H9 (cell line): ENCODE measurements at regions not wholly inside any gene's neighbourhood (a gene's known extent, or its start where the extent isn't known, plus 50 kb on each side); places are given as distances from the start of the nearest gene placed in this dataset.
A peak's percentile ranks its signal among the peaks of the same experiment; 100 is the strongest.

Source experiments
- DNase-seq: peaks from one replicate; pipeline ENCODE4 v3.0.0-alpha.2; 2017
- H2AFZ ChIP-seq: one replicate; pipeline ENCODE4 v1.6.1; 2013; ENCODE audit warnings: mild to moderate bottlenecking, low read length, control low read depth, moderate library complexity
- H2AK5ac ChIP-seq: 2 replicates; pipeline ENCODE4 v1.6.1; 2013; ENCODE audit warnings: low read length, control low read depth, mixed read lengths; ENCODE audit not compliant: insufficient read length
- H2BK120ac ChIP-seq: one replicate; pipeline ENCODE4 v1.6.1; 2013; ENCODE audit warnings: low read depth, mild to moderate bottlenecking, low read length, control low read depth, inconsistent platforms; ENCODE audit not compliant: poor library complexity, severe bottlenecking
- H2BK12ac ChIP-seq: 2 replicates; pipeline ENCODE4 v1.6.1; 2013; ENCODE audit warnings: low read length, control low read depth, mixed read lengths, low read depth; ENCODE audit not compliant: insufficient read length
- H2BK15ac ChIP-seq: 2 replicates; pipeline ENCODE4 v1.6.1; 2013; ENCODE audit warnings: low read depth, low read length, control low read depth
- H2BK20ac ChIP-seq: one replicate; pipeline ENCODE4 v1.6.1; 2013; ENCODE audit warnings: low read depth, mild to moderate bottlenecking, low read length, control low read depth, inconsistent platforms; ENCODE audit not compliant: poor library complexity, severe bottlenecking
- H2BK5ac ChIP-seq: 2 replicates; pipeline ENCODE4 v1.6.1; 2013; ENCODE audit warnings: low read length, control low read depth, mixed read lengths; ENCODE audit not compliant: insufficient read length
- H3K14ac ChIP-seq: 2 replicates; pipeline ENCODE4 v1.6.1; 2013; ENCODE audit warnings: low read length, control low read depth; ENCODE audit not compliant: insufficient read depth
- H3K18ac ChIP-seq: 2 replicates; pipeline ENCODE4 v1.6.1; 2013; ENCODE audit warnings: low read depth, mild to moderate bottlenecking, mixed read lengths, low read length, control low read depth; ENCODE audit not compliant: insufficient read length
- H3K23ac ChIP-seq: 2 replicates; pipeline ENCODE4 v1.6.1; 2013; ENCODE audit warnings: low read length, control low read depth, mixed read lengths, low read depth; ENCODE audit not compliant: insufficient read length
- H3K23me2 ChIP-seq: 2 replicates; pipeline ENCODE4 v1.6.1; 2013; ENCODE audit warnings: low read depth, mild to moderate bottlenecking, mixed read lengths, low read length, control low read depth; ENCODE audit not compliant: insufficient read length, poor library complexity, severe bottlenecking
- H3K27ac ChIP-seq: 2 replicates; pipeline ENCODE4 v1.5.1; 2013; ENCODE audit warnings: low read length, control low read depth, mixed read lengths, low read depth; ENCODE audit not compliant: insufficient read length
- H3K27me3 ChIP-seq: 2 replicates; pipeline ENCODE4 v1.6.1; 2013; ENCODE audit warnings: low read length, control low read depth, inconsistent platforms; ENCODE audit not compliant: insufficient read depth
- H3K4ac ChIP-seq: 2 replicates; pipeline ENCODE4 v1.6.1; 2013; ENCODE audit warnings: low read depth, mild to moderate bottlenecking, control low read depth, inconsistent platforms, low read length, moderate library complexity
- H3K4me1 ChIP-seq: 2 replicates; pipeline ENCODE4 v1.6.1; 2013; ENCODE audit warnings: low read length, control low read depth, inconsistent platforms; ENCODE audit not compliant: insufficient read depth
- H3K4me2 ChIP-seq: 2 replicates; pipeline ENCODE4 v1.6.1; 2013; ENCODE audit warnings: low read length, control low read depth, mixed read lengths; ENCODE audit not compliant: insufficient read length, insufficient read depth
- H3K56ac ChIP-seq: 2 replicates; pipeline ENCODE4 v1.6.1; 2013; ENCODE audit warnings: low read depth, mild to moderate bottlenecking, mixed read lengths, low read length, control low read depth; ENCODE audit not compliant: insufficient read length
- H3K79me1 ChIP-seq: 2 replicates; pipeline ENCODE4 v1.6.1; 2013; ENCODE audit warnings: low read depth, mild to moderate bottlenecking, moderate library complexity, low read length, control low read depth, inconsistent platforms; ENCODE audit not compliant: insufficient read depth, poor library complexity, severe bottlenecking
- H3K79me2 ChIP-seq: 2 replicates; pipeline ENCODE4 v1.6.1; 2013; ENCODE audit warnings: low read length, control low read depth, inconsistent platforms; ENCODE audit not compliant: insufficient read depth
- H3K9ac ChIP-seq: 2 replicates; pipeline ENCODE4 v1.6.1; 2013; ENCODE audit warnings: low read length, control low read depth, mixed read lengths; ENCODE audit not compliant: insufficient read length; ENCODE audit errors: extremely low read depth
- H3K9me3 ChIP-seq: one replicate; pipeline ENCODE4 v1.6.1; 2013; ENCODE audit warnings: low read depth, low read length, inconsistent platforms; ENCODE audit not compliant: control insufficient read depth
- H3T11ph ChIP-seq: one replicate; pipeline ENCODE4 v1.6.1; 2013; ENCODE audit warnings: mild to moderate bottlenecking, low read length, control low read depth, inconsistent platforms
- H4K20me1 ChIP-seq: one replicate; pipeline ENCODE4 v1.6.1; 2013; ENCODE audit not compliant: control insufficient read depth, insufficient read length, insufficient read depth
- H4K5ac ChIP-seq: 2 replicates; pipeline ENCODE4 v1.6.1; 2013; ENCODE audit warnings: low read depth, mild to moderate bottlenecking, mixed read lengths, low read length, control low read depth; ENCODE audit not compliant: insufficient read length
- H4K8ac ChIP-seq: replicated peaks from 2 replicates; pipeline ENCODE4 v1.6.1; 2013; ENCODE audit warnings: low read length, control low read depth, mixed read lengths, low read depth; ENCODE audit not compliant: insufficient read length
- H4K91ac ChIP-seq: 2 replicates; pipeline ENCODE4 v1.6.1; 2013; ENCODE audit warnings: low read depth, mild to moderate bottlenecking, moderate library complexity, mixed read lengths, low read length, control low read depth; ENCODE audit not compliant: insufficient read length
- H3K27ac Mint-ChIP-seq, 3 experiments: 2 replicates in 2 of 3; 3 replicates in 1 of 3; pipeline ENCODE4 v1.8.0; 2020 to 2021; ENCODE audit warnings: mixed read lengths in 3 of 3, mild to moderate bottlenecking in 1 of 3, moderate library complexity in 1 of 3
- H3K27me3 Mint-ChIP-seq: 2 replicates; pipeline ENCODE4 v1.8.0; 2021; ENCODE audit warnings: low read depth, mild to moderate bottlenecking, moderate library complexity, mixed read lengths
- H3K36me3 Mint-ChIP-seq, 3 experiments: 2 replicates in 2 of 3; 3 replicates in 1 of 3; pipeline ENCODE4 v1.8.0; 2020 to 2021; ENCODE audit warnings: low read depth in 3 of 3, mixed read lengths in 3 of 3; ENCODE audit not compliant: insufficient read depth in 1 of 3
- H3K4me1 Mint-ChIP-seq, 2 experiments: 2 replicates each; pipeline ENCODE4 v1.8.0; 2020; ENCODE audit warnings: mixed read lengths in 2 of 2
- H3K4me3 Mint-ChIP-seq, 2 experiments: 2 replicates in 1 of 2; 3 replicates in 1 of 2; pipeline ENCODE4 v1.8.0; 2020 to 2021; ENCODE audit warnings: mild to moderate bottlenecking in 2 of 2, mixed read lengths in 2 of 2, moderate library complexity in 1 of 2
- H3K9me3 Mint-ChIP-seq, 2 experiments: 2 replicates in 1 of 2; 3 replicates in 1 of 2; pipeline ENCODE4 v1.8.0; 2020; ENCODE audit warnings: mild to moderate bottlenecking in 2 of 2, mixed read lengths in 2 of 2, moderate library complexity in 1 of 2
- CTCF ChIP-seq: fragments of 200-600 bp; sonication (generic); conservative IDR thresholded peaks from 3 replicates; pipeline ENCODE4 v1.8.0; 2021; ENCODE audit warnings: antibody characterized with exemption, mild to moderate bottlenecking
- WGBS: extraction: QIAGEN DNeasy Blood & Tissue Kit; methylation state at CpG from one replicate; pipeline ENCODE4 v1.1.7; 2013; ENCODE audit warnings: missing lambda C conversion rate, low lambda C conversion rate, mixed read lengths; ENCODE audit not compliant: insufficient read length; ENCODE audit errors: extremely low coverage; 5-methylcytosine and 5-hydroxymethylcytosine counted together

- Histone ChIP-seq H2AFZ (no peak overlapping the region), H3K18ac (no peak overlapping the region), H2BK20ac (no peak overlapping the region), H4K5ac (no peak overlapping the region), H3K4ac (no peak overlapping the region), H2BK15ac (no peak overlapping the region), H3K14ac (no peak overlapping the region), H4K20me1 (no peaks in the 10 kb centered on the region), H3K9ac (no peak overlapping the region), H2BK5ac (no peak overlapping the region), H3K4me2 (no peak overlapping the region), H3K79me1 (no peaks in the 10 kb centered on the region), H3K4me1 (no peaks in the 10 kb centered on the region), H3K23ac (no peak overlapping the region), H3K23me2 (no peaks in the 10 kb centered on the region), H4K8ac (no peak overlapping the region), H3K79me2 (no peaks in the 10 kb centered on the region), H2BK120ac (no peak overlapping the region), H3K9me3 (no peaks in the 10 kb centered on the region), H4K91ac (no peak overlapping the region), H2AK5ac (no peak overlapping the region), H3K27ac (no peak overlapping the region), H3K56ac (no peak overlapping the region), H3K27me3 (no peaks in the 10 kb centered on the region), H3T11ph (no peak overlapping the region), H2BK12ac (no peak overlapping the region)
- Mint-ChIP-seq H3K4me3 (no peak overlapping the region; a peak in 1 of 5 replicates), H3K9me3 (peaks cover 17 to 18% of the 10 kb centered on the region in 2 experiments), H3K36me3 (peaks cover 0 to 15% (median 8%) of the 10 kb centered on the region in 3 experiments; a peak in 6 of 7 replicates), H3K27ac (peak overlapping the region; percentile 53 to 74 (median 59); a peak in 4 of 7 replicates), H3K27me3 (no peaks in the 10 kb centered on the region), H3K4me1 (peaks cover 14% of the 10 kb centered on the region in 2 experiments)
- DNase-seq = no peak
- no CpG with 5 or more reads among the region's 2 CpGs for WGBS
- TF ChIP-seq CTCF = no peak
These were observed 536.6 kb upstream of the NR5A2 start for GRCh38 chr1:199490769-199491527.
